Ascending aorta (tissue), 2 donors: ENCODE measurements at regions not wholly inside any gene's neighbourhood (a gene's known extent, or its start where the extent isn't known, plus 50 kb on each side); places are given as distances from the start of the nearest gene placed in this dataset.

ENCODE experiments used
- DNase-seq, 2 donors: peaks; one replicate each; pipeline ENCODE4 v3.0.0-alpha.2; 2019; ENCODE audit warnings: low spot score in 2 of 2
- H3K27ac ChIP-seq, 2 donors: fragments of 200-600 bp; sonication (generic); one replicate each; pipeline ENCODE4 v1.5.1; 2016 to 2017; ENCODE audit warnings: mild to moderate bottlenecking in 1 of 2
- H3K27me3 ChIP-seq: fragments of 200-600 bp; sonication (generic); one replicate; pipeline ENCODE4 v1.5.1; 2017
- H3K36me3 ChIP-seq, 2 donors: fragments of 200-600 bp; sonication (generic); one replicate each; pipeline ENCODE4 v1.5.1; 2016
- H3K4me1 ChIP-seq, 2 donors: fragments of 200-600 bp; sonication (generic); one replicate each; pipeline ENCODE4 v1.5.1; 2016 to 2017; ENCODE audit warnings: mild to moderate bottlenecking in 1 of 2
- H3K4me3 ChIP-seq, 2 donors: fragments of 200-600 bp; sonication (generic); one replicate each; pipeline ENCODE4 v1.5.1; 2016 to 2017; ENCODE audit warnings: mild to moderate bottlenecking in 1 of 2
- H3K9me3 ChIP-seq, 2 donors: fragments of 200-600 bp; sonication (generic); one replicate each; pipeline ENCODE4 v1.5.1; 2016
- CTCF ChIP-seq, 3 experiments: fragments of 200-600 bp in 2 of 3; fragments of 450-650 bp in 1 of 3; sonication (generic) in 2 of 3; IDR thresholded peaks; one replicate each; pipeline ENCODE4 v1.5.1; 2016 to 2019; ENCODE audit warnings: antibody characterized with exemption in 3 of 3, mild to moderate bottlenecking in 1 of 3, moderate library complexity in 1 of 3
- intact Hi-C: fragments of 100-400 bp; cut with DNase I; formaldehyde crosslinking; loops from one replicate; pipeline ENCODE4 v1.15.1; 2023

GRCh38 chr21:36555199-36555800 lies 75.4 kb upstream of the CLDN14 start:
- intact Hi-C loops, result no loop called here
- DNase-seq, result no peak
- TF ChIP-seq CTCF (IDR thresholded peaks at IDR 0.05), result no peak
- Histone ChIP-seq H3K36me3 (no peaks in the 10 kb centered on the region), H3K4me3 (no peak overlapping the region), H3K9me3 (peaks cover 0 to 3% of the 10 kb centered on the region in 2 donors), H3K27ac (no peak overlapping the region), H3K4me1 (no peaks in the 10 kb centered on the region), H3K27me3 (no peaks in the 10 kb centered on the region)

GRCh38 chr21:36557316-36557715 lies 77.4 kb upstream of the CLDN14 start:
- intact Hi-C loops, result no loop called here
- no peak overlapping the region for H3K27ac ChIP-seq
- no peaks in the 10 kb centered on the region for H3K27me3 ChIP-seq
- no peak for DNase-seq
- no peaks in the 10 kb centered on the region for H3K36me3 ChIP-seq
- no peak overlapping the region for H3K4me3 ChIP-seq
- H3K4me1 ChIP-seq, result no peaks in the 10 kb centered on the region
- TF ChIP-seq CTCF (IDR thresholded peaks at IDR 0.05), result no peak
- peaks cover 0 to 3% of the 10 kb centered on the region in 2 donors for H3K9me3 ChIP-seq

GRCh38 chr21:36560933-36561575 lies 81.1 kb upstream of the CLDN14 start:
- DNase-seq, result no peak
- TF ChIP-seq CTCF (IDR thresholded peaks at IDR 0.05), result no peak
- intact Hi-C loops, result no loop called here
- Histone ChIP-seq H3K36me3 (no peaks in the 10 kb centered on the region), H3K4me3 (no peak overlapping the region), H3K27me3 (no peaks in the 10 kb centered on the region), H3K27ac (no peak overlapping the region), H3K9me3 (peaks cover 0 to 3% of the 10 kb centered on the region in 2 donors), H3K4me1 (no peaks in the 10 kb centered on the region)

GRCh38 chr21:36563341-36563926 lies 83.5 kb upstream of the CLDN14 start:
- intact Hi-C loops, result no loop called here
- no peaks in the 10 kb centered on the region for H3K27me3 ChIP-seq
- TF ChIP-seq CTCF (IDR thresholded peaks at IDR 0.05), result no peak
- H3K4me3 ChIP-seq, result no peak overlapping the region
- H3K9me3 ChIP-seq, result no peaks in the 10 kb centered on the region
- no peaks in the 10 kb centered on the region for H3K36me3 ChIP-seq
- no peak overlapping the region for H3K27ac ChIP-seq
- DNase-seq, result no peak
- no peaks in the 10 kb centered on the region for H3K4me1 ChIP-seq

GRCh38 chr21:36564647-36565046 lies 84.7 kb upstream of the CLDN14 start:
- H3K9me3 ChIP-seq, result no peaks in the 10 kb centered on the region
- no peak overlapping the region for H3K4me3 ChIP-seq
- intact Hi-C loops, result no loop called here
- no peaks in the 10 kb centered on the region for H3K27me3 ChIP-seq
- no peaks in the 10 kb centered on the region for H3K4me1 ChIP-seq
- TF ChIP-seq CTCF (IDR thresholded peaks at IDR 0.05), result no peak
- no peak overlapping the region for H3K27ac ChIP-seq
- no peak for DNase-seq
- H3K36me3 ChIP-seq, result no peaks in the 10 kb centered on the region
